RCC 7860 (cell line): ENCODE measurements at regions not wholly inside any gene's neighbourhood (a gene's known extent, or its start where the extent isn't known, plus 50 kb on each side); places are given as distances from the start of the nearest gene placed in this dataset.

Experiments used
- DNase-seq: peaks from one replicate; pipeline ENCODE4 v3.0.0-alpha.2; 2015; ENCODE audit warnings: low spot score
- FAIRE-seq: peaks from 2 replicates; lab custom pipeline; 2012; peaks lifted over from hg19 to GRCh38; lab: Jason Lieb, UNC

DNA sequence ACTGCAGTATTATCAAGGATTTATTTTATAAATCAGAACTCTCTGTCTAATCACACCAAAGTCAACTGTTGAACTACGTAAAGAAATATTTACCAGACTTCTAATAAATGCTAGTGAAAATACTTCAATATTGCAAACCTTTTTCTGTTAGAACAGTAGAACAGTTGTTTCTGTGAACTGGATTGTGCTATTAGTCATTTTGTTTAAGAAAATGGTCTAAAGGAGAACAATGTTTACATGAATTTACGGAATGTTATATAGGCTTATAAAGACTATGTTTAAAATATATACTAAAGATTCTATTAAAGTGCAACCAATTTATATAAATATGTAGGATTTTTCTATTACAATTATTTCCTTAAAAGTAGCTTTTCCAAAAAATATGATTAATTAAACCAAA is 471.4 kb downstream of the FSCB start:
- no peak for FAIRE-seq
- no peak for DNase-seq

DNA sequence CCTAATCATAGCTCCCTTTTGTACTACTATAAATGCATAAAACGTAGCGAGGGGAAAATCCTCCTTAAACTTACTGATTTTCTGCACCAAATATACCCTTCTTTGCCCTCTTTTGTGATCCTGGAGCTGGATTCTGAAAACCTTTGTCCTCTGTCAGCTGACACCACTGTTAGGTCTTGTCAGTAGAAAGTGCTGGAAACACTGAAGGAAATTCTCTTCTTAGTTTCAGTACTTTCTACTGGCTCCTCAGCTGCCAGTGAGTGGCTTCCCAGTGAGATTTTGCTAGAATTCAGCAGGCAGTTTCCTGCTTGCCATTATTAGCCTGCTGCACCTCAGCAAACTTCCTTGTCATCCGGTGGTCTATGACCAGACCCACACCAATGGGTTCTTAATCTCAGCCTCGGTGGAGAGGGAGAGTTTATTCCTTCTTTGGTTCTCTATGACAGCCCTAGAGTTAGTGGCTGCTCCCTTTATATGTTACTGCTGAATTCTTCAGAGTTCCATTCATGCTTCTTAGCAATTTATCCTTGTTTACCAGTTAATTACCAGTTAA is 476.2 kb downstream of the FSCB start:
- FAIRE-seq, result no peak
- no peak for DNase-seq

DNA sequence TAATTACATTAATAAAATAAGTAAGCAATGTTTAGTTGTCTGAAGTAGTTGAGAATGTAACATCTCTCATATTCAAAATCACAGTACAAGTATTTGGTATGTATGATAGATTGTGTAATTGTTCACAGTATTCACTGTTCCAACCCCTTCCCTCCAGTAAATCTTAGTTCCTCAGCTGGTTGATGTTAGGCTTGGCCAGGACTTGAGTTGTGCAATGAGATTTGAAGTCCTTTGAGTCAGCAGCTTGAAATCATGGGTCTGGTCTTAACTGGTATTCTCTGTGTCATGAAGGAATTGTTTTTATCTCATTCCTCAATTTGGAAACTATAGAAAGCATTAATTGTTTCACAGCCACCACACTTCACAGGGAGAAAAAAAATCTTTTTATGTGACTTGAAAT is 477.1 kb downstream of the FSCB start:
- DNase-seq (no peak), FAIRE-seq (no peak)

DNA sequence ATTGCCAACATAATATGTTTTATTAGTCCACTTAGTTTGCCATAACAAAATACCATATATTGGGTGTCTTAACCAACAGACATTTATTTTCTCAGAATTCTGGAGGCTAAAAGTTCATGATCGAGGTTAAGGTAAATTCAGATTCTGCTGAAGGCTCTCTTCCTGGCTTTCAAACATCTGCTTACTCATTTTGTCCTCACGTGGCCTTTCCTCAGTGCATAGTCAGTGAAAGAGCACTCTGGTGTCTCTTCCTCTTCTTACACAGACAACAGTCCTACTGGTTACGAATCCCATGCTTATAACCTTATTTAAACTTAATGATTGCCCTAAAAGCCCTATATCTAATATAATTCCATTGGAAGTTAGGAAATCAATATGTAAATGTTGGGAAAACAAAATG is 479.7 kb downstream of the FSCB start:
- no peak for FAIRE-seq
- no peak for DNase-seq

DNA sequence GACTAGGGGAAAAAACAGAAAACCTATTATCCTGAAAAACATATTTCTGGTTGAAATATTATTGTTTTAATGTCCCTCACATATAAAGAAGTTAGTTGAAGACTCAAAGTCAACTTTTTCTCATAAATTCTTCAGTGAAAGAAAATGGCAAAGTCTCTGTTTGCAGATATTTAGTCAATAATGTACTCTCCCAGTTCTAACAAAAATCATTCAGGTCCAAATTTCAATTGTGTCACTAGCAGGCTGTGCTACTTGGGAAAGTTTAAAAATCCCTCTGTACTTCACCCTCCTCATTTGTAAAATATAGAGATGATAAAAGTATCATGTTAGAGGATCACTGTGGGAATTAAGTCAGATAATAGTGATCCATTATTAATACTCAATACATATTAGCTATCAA is 496.5 kb downstream of the FSCB start:
- DNase-seq (no peak), FAIRE-seq (no peak)

DNA sequence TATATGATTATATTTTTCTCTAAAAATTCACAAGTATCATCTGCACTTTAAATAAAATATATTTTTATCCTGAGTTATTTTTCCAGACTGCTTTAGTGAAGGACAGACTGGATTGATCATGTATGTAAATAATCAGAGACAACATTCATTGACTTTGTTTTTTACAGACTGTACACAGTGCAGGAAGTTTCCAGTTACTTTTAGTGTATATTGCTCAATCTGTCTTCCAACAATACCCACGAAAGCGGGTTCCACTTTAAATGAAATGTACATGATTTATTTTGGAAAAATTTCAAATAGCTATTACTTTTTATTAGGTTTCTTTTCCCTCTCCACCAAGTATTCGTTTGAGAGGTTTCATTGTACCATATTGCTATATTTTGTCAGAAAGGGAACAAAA is 497.0 kb downstream of the FSCB start:
- FAIRE-seq, result no peak
- DNase-seq, result no peak

DNA sequence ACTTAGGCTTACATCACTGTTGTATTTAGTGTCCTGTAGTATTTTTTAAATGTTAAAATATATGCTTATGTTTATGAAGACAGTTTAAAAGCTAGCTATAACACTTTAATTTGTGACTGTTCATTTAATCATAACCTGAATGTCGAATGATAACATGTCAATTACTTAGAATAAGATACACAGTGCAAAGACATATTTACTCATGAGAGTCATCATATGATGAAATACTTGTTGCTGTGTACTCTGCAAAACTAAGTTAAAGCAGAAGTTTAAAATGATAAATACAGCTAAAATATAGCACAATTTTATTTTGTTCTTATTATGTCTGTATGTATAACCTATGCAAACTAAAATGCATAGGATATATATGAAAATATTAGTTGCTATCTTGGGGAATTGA is 497.4 kb downstream of the FSCB start:
- no peak for FAIRE-seq
- DNase-seq, result no peak

DNA sequence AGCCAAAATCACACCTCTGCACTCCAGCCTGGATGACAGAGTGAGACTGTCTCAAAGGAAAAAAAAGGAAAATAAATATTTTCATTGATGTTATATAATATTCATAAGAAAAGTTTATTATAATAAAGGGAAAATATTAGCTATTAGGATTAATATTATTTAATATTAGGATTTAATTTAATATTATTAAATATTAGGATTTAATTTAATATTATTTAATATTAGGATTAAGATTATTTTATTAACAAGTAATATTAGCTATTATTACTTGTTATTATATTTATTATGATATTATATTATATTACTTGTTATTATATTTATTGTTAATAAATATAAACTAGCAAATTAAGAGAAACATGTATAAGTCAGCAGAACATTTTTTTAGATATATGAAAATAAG is 518.1 kb downstream of the FSCB start:
- FAIRE-seq (peak; percentile 70), DNase-seq (no peak)

DNA sequence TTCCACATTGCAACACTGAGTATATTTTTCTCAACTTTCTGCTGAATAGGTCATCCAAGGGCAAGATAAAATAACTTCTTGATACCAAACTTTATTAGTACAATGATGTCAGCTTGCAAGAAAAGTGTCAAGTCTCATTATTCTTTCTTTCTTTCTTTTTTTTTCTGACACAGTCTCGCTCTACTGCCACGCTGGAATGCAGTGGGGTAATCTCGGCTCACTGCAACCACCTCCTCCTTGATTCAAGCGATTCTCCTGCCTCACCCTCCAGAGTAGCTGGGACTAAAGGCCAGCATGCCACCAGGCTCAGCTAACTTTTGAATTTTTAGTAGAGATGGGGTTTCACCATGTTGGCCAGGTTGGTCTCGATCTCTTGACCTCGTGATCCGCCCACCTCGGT is 523.4 kb downstream of the FSCB start:
- FAIRE-seq, result no peak

DNA sequence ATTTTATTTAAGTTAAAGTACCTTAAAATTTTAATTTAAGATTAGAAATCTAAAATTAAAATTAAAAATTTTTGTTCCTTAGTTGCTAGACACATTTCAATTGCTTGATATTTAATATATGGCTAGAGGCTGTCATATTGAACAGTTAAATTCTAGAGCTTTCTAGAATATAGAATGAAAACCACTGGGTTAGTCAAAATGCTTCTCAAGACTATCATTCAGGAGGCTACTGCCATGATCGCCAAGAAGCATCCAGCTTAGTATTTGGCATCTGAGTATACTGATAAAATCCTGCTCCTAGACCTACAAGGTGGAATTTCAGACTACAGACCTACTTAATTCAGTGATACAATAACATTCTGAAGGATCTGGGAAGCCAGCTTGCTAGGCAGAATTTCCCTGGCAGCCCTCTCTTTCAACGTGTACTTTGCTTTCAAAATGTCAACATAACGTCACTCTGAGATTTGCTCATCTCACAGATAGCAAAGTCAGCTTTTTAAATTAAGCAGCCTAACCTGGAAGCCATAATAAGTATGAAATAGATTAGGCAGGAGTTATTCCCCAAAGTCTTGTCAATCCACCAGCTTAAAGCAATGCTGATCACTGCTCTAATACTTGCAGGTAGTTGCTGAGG is 525.8 kb downstream of the FSCB start:
- no peak for FAIRE-seq
- DNase-seq, result no peak

More for the DNA sequence above, 523.4 kb downstream of the FSCB start:
- no peak for DNase-seq

DNA sequence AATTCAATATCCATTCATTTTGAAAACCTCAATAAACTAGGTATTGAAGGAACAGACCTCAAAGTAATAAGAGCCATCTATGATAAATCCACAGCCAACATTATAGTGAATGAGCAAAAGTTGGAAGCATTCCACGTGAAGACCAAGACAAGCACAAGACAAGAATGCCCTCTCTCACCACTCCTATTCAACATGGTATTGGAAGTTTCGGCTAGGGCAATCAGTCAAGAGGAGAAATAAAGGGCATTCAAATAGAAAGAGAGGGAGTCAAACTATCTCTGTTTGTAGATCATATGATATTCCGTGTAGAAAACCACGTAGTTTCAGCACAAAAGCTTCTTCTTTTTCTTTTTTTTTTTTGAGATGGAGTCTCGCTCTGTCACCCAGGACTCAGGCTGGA is 550.3 kb downstream of the FSCB start:
- no peak for DNase-seq

DNA sequence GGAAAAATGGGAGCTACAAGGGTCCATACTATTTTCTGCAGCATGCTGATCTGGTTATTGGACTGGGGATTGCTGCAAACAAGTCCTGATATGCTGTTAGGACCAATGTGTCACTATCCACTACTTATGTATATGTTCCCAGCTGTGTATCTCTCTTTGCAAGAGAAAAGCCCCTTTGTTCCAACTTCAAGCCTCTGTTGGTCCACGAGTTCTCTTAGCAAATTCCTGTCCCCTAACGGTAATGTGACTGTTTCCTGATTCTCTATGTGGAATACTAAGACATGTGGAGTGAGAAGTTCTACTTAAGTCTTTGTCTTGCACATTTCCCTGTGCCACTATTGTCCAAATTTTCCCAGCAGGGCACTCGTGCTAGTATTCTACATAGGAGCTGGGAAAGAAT is 557.7 kb downstream of the FSCB start:
- DNase-seq (no peak), FAIRE-seq (no peak)

More for the DNA sequence above, 550.3 kb downstream of the FSCB start:
- FAIRE-seq, result no peak

DNA sequence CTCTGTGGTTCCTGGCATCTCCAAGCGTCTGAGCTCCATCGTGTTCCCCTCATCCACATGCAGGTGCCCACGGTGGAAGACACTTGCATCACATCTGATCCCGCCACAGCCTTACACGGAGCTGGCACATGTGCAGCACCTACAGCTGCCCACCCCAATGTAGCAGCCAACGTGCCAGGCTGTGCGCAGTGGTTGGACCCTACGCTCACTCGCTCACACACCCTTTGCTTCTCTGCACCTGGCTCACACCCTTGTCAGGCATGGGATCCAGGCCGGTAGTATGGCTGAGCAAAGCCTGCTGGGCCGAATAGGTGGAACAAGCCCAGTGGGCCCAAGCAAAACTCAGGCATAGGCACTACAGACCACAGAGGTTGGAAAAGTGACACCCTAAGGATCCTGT is 567.2 kb downstream of the FSCB start:
- no peak for FAIRE-seq

DNA sequence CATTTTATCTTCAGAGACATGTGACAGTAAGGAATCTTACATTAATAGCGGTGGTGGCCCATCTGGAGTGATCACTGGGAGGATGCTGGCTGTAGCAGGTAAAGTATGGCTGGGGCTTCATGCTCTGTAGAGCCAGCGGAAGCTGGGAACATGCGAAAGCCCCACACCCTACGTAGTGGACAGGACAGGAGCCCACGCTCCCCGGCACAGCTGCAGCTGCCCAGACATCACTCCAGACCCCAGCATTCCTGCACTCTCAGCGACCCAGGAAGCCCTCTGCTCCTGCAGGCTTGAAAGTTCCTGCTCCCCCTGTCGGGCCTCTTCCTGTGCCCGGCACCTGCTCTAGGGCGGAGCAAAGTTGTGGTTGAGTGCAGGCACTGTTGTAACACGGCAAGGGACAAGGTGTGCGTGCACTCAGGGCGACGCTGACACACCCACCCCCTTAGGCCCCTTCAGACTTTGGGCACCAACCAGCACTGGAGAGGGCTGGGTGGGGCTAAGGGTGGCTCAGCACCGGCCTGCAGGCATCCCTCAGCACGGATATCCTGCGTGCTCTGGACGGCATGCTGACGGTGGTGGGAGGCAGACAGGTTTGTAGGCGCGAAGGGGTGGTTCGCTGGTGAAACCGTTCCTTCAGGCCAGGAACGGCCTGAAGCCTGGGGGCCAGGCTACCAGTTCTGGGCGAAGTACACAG is 568.3 kb downstream of the FSCB start:
- no peak for DNase-seq
- FAIRE-seq, result no peak

More for the DNA sequence above, 567.2 kb downstream of the FSCB start:
- no peak for DNase-seq

DNA sequence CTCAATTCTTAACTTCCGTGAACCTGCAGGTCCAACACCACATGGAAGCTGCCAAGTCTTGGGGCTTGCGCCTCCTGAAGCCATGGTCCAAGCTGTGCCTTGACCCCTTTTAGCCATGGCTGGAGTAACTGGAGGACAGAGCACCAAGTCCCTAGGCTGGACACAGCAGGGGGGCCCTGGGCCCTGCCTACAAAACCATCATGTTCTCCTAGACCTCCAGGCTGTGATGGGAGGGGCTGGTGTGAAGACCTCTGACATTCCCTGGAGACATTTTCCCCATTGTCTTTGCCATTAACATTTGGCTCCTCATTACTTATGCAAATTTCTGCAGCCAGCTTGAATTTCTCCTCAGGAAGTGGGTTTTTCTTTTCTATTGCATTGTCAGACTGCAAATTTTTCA is 570.1 kb downstream of the FSCB start:
- no peak for FAIRE-seq
- no peak for DNase-seq

DNA sequence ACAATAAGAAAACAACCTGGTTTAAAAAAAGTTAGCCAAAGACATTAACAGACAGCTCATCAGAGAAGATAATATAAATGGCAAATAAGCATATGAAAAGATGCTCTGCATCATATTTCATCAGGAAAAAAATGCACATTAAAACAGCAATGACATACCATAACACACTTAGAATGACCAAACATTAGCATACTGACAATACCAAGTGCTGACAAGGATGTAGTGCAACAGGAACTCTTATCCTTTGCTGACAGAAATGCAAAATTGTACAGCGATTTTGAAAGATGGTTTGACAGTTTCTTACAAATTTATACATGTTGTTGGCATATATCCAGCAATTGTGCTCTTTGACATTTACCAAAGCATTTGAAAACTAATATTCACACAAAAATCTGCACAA is 573.0 kb downstream of the FSCB start:
- FAIRE-seq (no peak), DNase-seq (no peak)

DNA sequence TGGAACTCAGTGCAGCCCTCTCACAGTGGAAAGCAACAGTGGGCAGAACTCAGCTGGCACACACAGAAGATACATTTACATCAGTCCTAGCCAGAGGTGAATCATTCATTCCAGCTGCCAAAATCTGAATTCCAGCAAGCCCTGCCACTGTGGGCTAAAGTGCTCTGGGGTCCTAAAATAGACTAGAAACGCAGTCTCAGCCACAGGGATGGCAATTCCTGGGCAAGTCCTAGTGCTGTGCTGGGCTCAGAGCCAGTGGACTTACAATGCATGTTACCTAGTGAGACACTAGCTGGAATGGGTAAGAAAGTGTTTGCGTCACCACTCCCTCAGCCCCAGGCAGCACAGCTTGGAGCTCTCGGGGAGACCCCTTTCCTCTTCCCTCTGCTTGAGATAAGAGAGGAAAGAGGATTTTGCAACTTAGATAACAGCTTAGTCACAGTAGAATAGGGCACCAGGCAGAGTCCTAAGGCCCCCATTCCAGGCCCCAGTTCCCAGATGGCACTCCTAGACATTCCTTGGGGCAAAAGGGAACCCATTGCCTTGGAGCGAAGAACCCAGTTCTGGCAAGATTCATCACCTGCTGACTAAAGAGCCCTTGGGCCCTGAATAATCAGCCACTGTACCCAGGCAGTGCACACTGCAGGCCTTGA is 592.9 kb downstream of the FSCB start:
- DNase-seq (no peak), FAIRE-seq (no peak)

DNA sequence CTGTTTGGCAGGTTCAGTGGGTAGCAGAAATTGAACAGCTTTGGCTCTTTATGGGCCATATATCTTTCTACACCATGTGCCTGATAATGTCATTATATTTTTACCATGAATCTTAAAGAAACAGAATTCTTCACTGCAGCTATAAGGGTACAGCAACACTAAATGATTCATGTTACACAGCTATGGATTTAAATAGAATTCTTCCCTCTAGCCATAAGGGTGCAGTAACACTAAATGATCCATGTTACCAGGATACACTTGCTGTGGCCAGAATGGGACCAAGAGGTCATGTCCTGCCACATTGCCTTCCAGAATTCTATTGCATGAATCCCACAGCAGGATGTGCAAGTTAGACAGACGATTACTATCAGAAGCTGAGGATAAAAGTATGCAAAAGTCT is 603.9 kb downstream of the FSCB start:
- FAIRE-seq (no peak), DNase-seq (no peak)

DNA sequence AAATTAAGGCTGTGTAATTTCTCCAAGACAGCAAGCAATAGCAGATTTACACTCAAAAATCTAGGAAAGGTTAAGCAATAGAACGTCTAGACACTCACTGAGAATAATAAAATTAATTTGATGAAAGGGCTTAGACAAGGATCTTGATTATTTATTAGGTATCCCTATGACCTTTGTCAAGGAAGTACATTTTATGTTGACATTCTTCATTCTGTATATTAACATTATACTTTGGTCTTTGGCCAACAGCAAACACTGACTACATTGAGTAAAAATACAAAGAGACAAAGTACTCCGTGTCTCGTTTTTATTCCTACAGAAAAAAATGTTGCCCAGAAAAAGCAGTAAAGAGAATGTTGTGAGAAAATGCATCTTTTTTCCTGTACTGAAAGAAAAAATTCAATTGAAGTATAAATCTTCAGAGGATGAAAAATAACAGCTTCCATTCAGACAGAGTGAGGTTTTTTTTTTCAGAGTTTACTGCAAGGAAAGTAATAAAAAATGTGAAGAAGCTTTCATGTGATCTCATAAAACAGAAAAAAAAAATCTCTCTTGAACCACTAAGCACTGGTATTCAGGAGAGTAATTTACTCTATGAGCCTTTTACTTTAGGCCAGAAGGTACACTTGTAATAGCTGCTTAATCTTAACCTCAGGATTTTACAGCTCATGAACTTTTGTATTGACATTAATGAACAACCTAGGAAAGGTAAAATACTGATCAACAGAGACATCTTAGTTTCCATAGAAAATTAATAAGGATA is 605.0 kb downstream of the FSCB start:
- DNase-seq (no peak), FAIRE-seq (no peak)

DNA sequence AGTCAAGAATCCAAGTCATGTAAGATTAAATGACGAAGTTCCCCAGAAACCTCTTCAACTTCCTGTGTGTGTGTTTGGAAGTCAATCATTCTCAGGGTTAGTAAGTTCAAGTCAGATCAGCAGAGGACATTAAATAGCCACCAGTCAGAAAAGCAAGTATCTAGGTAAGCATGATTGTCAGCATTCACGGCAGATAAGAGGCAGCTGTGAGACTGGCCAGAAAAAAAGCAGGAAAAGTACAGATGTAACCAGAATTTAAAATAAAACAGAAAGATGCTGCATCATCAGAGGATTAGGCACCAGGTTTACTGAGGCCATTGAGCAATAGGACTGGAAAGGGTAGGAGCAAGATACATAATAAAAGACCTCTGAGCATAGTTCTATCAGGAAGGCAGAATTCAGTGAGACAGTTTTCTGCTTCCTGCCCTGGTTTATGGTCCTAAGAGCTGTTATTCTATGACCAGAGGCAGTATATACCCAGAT is 606.9 kb downstream of the FSCB start:
- no peak for FAIRE-seq
- no peak for DNase-seq

DNA sequence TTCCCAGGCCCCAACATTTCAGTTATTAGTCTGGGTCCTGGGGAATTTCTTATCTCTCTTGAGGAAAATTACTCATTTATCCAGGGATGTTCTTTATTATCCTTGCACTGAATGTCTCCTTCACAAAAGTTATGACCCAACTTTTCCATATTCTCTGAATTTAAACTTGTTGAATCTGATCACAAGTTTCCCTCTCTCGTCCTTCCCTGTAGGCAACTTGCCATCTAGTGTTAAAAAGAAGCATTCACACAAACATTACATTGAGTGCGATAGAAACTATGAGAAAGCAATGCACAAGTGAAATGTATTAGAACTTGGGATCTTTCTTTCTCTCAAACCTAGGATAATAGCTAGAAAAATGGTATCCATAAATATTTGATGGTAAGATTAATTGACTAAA is 608.4 kb downstream of the FSCB start:
- no peak for FAIRE-seq
- DNase-seq, result no peak
